GM18951 (cell line): ENCODE measurements at regions not wholly inside any gene's neighbourhood (a gene's known extent, or its start where the extent isn't known, plus 50 kb on each side); places are given as distances from the start of the nearest gene placed in this dataset.

Source experiments
- POLR2A ChIP-seq: IDR thresholded peaks from 4 replicates; pipeline ENCODE4 v1.6.1; 2011; ENCODE audit warnings: mild to moderate bottlenecking; ENCODE audit not compliant: insufficient read length, insufficient read depth; ENCODE audit errors: extremely low read depth
- in situ Hi-C: fragments of 300-500 bp; cut with MboI; formaldehyde crosslinking; loops from one replicate; pipeline ENCODE4 v1.12.0; 2022; ENCODE audit warnings: low sequenced_read_pairs, mixed read lengths, inconsistent platforms; ENCODE audit not compliant: unreplicated experiment

DNA sequence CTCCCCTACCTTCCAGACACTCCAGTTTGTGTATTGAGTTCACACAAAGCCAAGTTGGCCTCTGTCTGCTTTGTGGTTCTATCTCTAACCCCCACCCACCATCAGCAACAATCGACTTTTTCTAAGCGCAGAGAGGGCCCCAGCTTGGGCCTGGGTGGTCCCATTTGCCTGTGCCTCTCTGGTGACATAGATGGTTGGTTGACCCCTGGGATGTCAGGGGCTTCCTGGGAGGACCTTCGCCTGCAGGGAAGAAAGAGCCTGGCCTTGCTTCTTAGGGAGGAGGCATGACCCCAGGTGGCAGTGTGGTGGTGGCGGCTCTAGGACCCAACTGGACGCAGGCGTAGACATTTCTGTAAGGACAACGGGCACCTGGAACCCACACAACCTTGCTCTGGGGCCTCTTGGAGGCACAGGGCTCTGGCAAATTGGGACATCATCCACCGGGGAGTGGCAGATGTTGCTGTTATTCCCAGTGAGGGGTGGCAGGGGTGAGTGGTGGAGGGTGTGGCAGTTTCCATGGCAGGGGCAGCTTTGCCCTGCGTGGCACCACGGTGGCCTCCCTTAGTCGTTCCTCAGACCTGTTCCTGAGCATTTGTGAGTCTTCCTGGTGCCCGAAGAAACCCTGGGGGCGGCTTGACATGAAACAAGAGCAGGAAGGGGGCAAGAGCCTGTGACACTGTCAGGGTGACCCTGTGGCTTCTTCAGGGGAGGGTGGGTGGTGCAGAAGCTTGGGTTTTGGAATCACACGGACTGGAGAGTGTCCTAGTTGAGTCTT lies 171.0 kb upstream of the IER5L start:
- in situ Hi-C loops: no loop called here
- no peak for TF ChIP-seq POLR2A

GRCh38 chr9:129347316-129348120 lies 169.5 kb upstream of the IER5L start:
- TF ChIP-seq POLR2A: no peak
- in situ Hi-C loops: no loop called here

DNA sequence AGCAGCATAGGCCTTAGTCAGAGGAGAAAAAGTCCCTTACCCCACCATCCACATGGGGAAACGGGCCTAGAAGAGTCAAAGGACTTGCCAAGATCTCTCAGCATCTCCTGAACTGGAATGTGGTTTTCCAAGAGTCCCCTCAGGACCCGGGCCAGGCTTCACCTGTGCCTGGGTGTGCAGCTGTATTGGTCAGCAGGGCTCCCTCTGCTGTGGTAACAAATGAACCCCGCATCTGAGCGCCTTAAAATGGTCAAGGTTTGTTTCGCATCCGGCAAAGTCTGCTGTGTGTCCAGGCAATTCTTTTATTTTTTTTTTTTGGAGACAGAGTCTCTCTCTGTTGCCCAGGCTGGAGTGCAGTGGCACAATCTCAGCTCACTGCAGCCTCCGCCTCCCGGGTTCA lies 168.0 kb upstream of the IER5L start:
- in situ Hi-C loops: no loop called here
- no peak for TF ChIP-seq POLR2A

DNA sequence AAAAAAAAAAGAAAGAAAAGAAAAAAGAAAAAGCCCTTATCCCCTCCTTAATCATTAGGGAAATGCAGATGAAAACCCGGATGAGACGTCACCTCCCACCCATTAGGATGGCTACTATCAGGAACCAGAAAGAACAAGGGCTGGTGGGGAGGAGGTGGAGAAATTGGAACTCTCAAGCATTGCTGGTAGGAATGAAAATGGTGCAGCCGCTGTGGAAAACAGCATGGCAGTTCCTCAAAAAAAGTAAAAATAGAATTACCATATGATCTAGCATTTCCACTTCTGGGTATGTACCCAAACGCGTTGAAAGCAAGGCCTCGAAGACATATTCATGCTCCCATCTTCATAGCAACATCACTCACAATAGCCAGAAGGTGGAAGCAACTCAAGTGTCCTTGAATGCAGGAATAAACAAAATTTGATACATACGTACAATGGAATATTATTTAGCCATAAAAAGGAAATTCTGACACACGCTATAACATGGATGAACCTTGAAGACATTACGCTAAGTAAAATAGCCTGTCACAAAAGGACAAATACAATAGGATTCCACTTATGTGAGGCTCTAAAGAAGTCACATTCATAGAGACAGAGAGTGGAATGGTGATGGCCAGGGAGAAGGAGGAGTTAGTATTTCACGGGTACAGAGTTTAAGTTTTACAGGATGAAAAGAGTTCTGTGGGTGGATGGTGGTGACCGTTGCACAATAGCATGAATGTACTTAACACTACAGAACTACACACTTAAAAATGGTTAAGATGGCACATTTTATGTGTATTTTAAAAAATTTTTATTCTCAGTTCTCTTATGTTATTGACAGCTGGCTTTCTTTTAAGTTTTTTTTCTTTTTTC lies 166.8 kb upstream of the IER5L start:
- in situ Hi-C loops: no loop called here

GRCh38 chr9:129343424-129344375 lies 165.6 kb upstream of the IER5L start:
- TF ChIP-seq POLR2A: no peak
- in situ Hi-C loops: no loop called here

More for the DNA sequence above, 166.8 kb upstream of the IER5L start:
- TF ChIP-seq POLR2A: no peak

- in situ Hi-C loops: no loop called here
Measured at GRCh38 chr9:129342591-129343423, 164.7 kb upstream of the IER5L start.

GRCh38 chr9:129341987-129342348 lies 163.9 kb upstream of the IER5L start:
- no peak for TF ChIP-seq POLR2A
- in situ Hi-C loops: no loop called here

More at GRCh38 chr9:129342591-129343423, 164.7 kb upstream of the IER5L start:
- no peak for TF ChIP-seq POLR2A

DNA sequence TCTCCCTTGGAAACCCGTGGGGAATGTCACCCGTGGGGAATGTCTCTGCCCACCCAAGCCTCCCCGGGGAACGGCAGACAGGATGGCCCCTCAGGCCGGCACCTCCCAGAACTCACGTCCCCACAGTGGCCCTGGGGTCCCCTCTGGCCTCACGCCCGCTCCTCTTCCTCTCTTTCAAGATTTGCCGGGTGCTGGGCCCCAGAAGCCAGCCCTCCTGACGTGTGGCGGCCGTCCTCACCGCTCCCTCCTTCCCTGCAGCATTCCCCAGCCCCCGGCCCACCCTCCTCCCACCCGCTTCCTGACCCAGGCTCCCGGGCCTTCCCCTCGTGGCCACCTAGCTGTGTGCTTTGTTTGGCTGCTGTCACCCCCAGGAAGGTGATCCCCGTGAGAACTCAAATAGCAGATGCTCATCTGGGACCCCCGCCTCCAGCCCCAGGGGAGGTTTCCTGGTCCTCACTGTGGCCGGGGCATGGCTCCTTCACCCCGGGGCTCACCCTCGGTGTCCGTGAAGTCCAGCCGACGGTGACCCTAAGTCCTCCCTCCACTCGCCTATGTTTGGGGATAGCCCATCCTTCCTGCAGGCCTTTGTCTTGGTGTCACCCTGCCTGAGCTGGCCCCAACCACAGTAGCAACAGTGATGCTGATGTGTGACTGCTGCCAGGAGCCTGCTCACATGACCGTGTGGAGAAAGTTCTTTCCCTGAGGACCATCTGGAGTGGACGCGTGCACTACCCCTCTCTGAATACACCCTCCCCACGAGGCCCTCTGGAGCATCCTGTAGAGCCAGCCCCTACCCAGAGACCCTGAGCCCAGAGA lies 163.3 kb upstream of the IER5L start:
- in situ Hi-C loops: no loop called here
- no peak for TF ChIP-seq POLR2A

DNA sequence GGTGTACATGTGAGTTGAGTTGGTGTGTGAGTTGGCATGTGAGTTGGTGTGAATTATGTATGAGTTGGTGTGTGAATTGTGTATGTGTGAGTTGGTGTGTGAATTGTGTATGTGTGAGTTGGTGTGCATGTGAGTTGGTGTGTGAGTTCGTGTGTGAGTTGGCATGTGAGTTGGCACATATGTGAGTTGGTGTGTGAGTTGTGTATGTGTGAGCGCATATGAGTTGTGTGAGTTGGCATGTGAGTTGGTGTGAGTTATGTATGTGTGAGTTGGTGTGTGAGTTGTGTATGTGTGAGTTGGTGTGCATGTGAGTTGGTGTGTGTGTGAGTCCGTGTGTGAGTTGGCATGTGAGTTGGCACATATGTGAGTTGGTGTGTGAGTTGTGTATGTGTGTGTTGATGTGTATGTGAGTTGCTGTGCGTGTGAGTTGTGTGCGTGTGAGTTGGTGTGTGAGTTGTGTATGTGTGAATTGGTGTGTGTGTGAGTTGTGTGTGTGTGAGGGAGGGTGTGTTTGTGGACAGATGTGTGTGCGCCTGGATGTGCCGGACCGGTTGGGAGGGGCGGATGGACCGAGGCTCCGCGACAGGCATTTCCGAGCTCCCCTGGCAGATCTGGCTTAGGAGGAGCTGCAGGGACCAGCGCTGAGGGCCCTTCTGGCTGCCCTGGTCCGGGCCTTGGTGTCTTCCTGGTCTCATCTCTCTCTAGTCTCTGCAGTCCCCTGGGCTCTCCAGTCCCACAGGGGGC lies 162.5 kb upstream of the IER5L start:
- TF ChIP-seq POLR2A: no peak
- in situ Hi-C loops: no loop called here

GRCh38 chr9:129339539-129340157 lies 161.6 kb upstream of the IER5L start:
- in situ Hi-C loops: no loop called here
- TF ChIP-seq POLR2A: no peak
